H1 (cell line): ENCODE measurements at regions not wholly inside any gene's neighbourhood (a gene's known extent, or its start where the extent isn't known, plus 50 kb on each side); places are given as distances from the start of the nearest gene placed in this dataset.

Experiments
- CTCF ChIA-PET: fragments of 300-600 bp; sonication (Branson Sonifier 250); formaldehyde crosslinking; loops from one replicate; lab custom pipeline; 2021; ENCODE audit not compliant: partially characterized antibody; lab: Charles Lee
- POLR2A ChIA-PET: fragments of 300-600 bp; sonication (Branson Sonifier 250); formaldehyde crosslinking; loops from one replicate; lab custom pipeline; 2021; ENCODE audit warnings: inconsistent platforms; ENCODE audit not compliant: partially characterized antibody; lab: Charles Lee
- DNase-seq, 2 experiments: peaks; one replicate each; pipeline versions ENCODE4 v3.0.0 to v3.0.0-alpha.2; 2010 to 2022; ENCODE audit warnings: low spot score in 2 of 2, low read depth in 1 of 2, mixed read lengths in 1 of 2
- FAIRE-seq: peaks from 2 replicates; lab custom pipeline; 2011; peaks lifted over from hg19 to GRCh38; lab: Jason Lieb, UNC
- H2AFZ ChIP-seq: 2 replicates; pipeline ENCODE4 v1.8.1; 2012; ENCODE audit warnings: low read length, inconsistent platforms
- H2AK5ac ChIP-seq: 2 replicates; pipeline ENCODE4 v1.6.1; 2013; ENCODE audit warnings: low read depth, low read length
- H2BK120ac ChIP-seq: replicated peaks from 2 replicates; pipeline ENCODE3; 2013; ENCODE audit warnings: low read depth, low read length, inconsistent platforms
- H2BK12ac ChIP-seq: 2 replicates; pipeline ENCODE4 v1.6.1; 2013; ENCODE audit warnings: low read depth, low read length
- H2BK15ac ChIP-seq: 2 replicates; pipeline ENCODE4 v1.6.1; 2013; ENCODE audit warnings: low read length
- H2BK20ac ChIP-seq: 2 replicates; pipeline ENCODE4 v1.6.1; 2013; ENCODE audit warnings: low read length
- H2BK5ac ChIP-seq: 2 replicates; pipeline ENCODE4 v1.6.1; 2013; ENCODE audit warnings: low read depth, low read length
- H3K14ac ChIP-seq: 2 replicates; pipeline ENCODE4 v1.6.1; 2013; ENCODE audit warnings: inconsistent platforms; ENCODE audit not compliant: insufficient read length
- H3K18ac ChIP-seq: 2 replicates; pipeline ENCODE4 v1.6.1; 2013; ENCODE audit warnings: low read length; ENCODE audit errors: extremely low read depth
- H3K23ac ChIP-seq: 2 replicates; pipeline ENCODE4 v1.6.1; 2013; ENCODE audit warnings: inconsistent platforms; ENCODE audit not compliant: insufficient read length
- H3K23me2 ChIP-seq: 2 replicates; pipeline ENCODE4 v1.6.1; 2013; ENCODE audit warnings: low read depth, low read length
- H3K27ac ChIP-seq: 2 replicates; pipeline ENCODE4 v1.6.1; 2011; ENCODE audit warnings: low read depth, low read length, inconsistent platforms
- H3K27me3 ChIP-seq, 4 experiments: replicated peaks in 1 of 4; 1 replicate in 1 of 4; 2 replicates in 3 of 4; pipeline versions ENCODE4 v1.6.1 to v1.8.1; 2011 to 2013; ENCODE audit warnings: low read length in 3 of 4, mild to moderate bottlenecking in 3 of 4, inconsistent platforms in 2 of 4, mixed read lengths in 2 of 4, moderate library complexity in 1 of 4; ENCODE audit not compliant: control insufficient read depth in 3 of 4, insufficient read depth in 3 of 4; ENCODE audit errors: extremely low read depth in 1 of 4
- H3K36me3 ChIP-seq, 4 experiments: 2 replicates each; pipeline versions ENCODE4 v1.6.1 to v1.8.1; 2011 to 2013; ENCODE audit warnings: mild to moderate bottlenecking in 4 of 4, low read length in 3 of 4, moderate library complexity in 2 of 4, control low read depth in 1 of 4, inconsistent platforms in 1 of 4; ENCODE audit not compliant: insufficient read depth in 4 of 4, control insufficient read depth in 2 of 4
- H3K4ac ChIP-seq: replicated peaks from 2 replicates; pipeline ENCODE3; 2013; ENCODE audit warnings: low read length, low read depth, mixed read lengths, inconsistent platforms; ENCODE audit not compliant: insufficient read length
- H3K4me1 ChIP-seq, 4 experiments: replicated peaks in 1 of 4; 1 replicate in 1 of 4; 2 replicates in 3 of 4; pipeline versions ENCODE4 v1.6.1 to v1.8.1; 2011 to 2013; ENCODE audit warnings: low read length in 3 of 4, inconsistent platforms in 2 of 4, mixed read lengths in 1 of 4; ENCODE audit not compliant: insufficient read depth in 4 of 4, control insufficient read depth in 3 of 4
- H3K4me2 ChIP-seq, 2 experiments: 2 replicates each; pipeline versions ENCODE4 v1.6.1 to v1.8.1; 2011 to 2013; ENCODE audit warnings: low read depth in 2 of 2, low read length in 2 of 2, control low read depth in 1 of 2, inconsistent platforms in 1 of 2, mild to moderate bottlenecking in 1 of 2; ENCODE audit not compliant: insufficient read depth in 1 of 2
- H3K4me3 ChIP-seq, 4 experiments: fragments of 200-600, 300-600 bp in 1 of 4; sonication (generic), shearing (Covaris generic), sonication (Bioruptor Twin) in 1 of 4; 2 replicates each; pipeline versions ENCODE4 v1.5.1 to v1.8.1; 2011 to 2016; ENCODE audit warnings: low read length in 4 of 4, low read depth in 3 of 4, control low read depth in 2 of 4, inconsistent platforms in 2 of 4, mild to moderate bottlenecking in 2 of 4, mixed read lengths in 1 of 4, moderate library complexity in 1 of 4; ENCODE audit not compliant: insufficient read depth in 2 of 4; ENCODE audit errors: extremely low read depth in 1 of 4
- H3K56ac ChIP-seq: replicated peaks from 2 replicates; pipeline ENCODE3; 2013; ENCODE audit warnings: low read depth, mild to moderate bottlenecking, mixed read lengths, low read length, inconsistent platforms; ENCODE audit not compliant: insufficient read length
- H3K79me1 ChIP-seq: 2 replicates; pipeline ENCODE4 v1.6.1; 2013; ENCODE audit warnings: low read depth, low read length, control low read depth
- H3K79me2 ChIP-seq, 2 experiments: 2 replicates each; pipeline versions ENCODE4 v1.6.1 to v1.8.1; 2012 to 2013; ENCODE audit warnings: low read length in 2 of 2, mild to moderate bottlenecking in 2 of 2, inconsistent platforms in 1 of 2; ENCODE audit not compliant: insufficient read depth in 2 of 2, control insufficient read depth in 1 of 2
- H3K9ac ChIP-seq, 4 experiments: replicated peaks in 1 of 4; 1 replicate in 1 of 4; 2 replicates in 3 of 4; pipeline versions ENCODE4 v1.6.1 to v1.8.1; 2011 to 2013; ENCODE audit warnings: low read depth in 3 of 4, low read length in 3 of 4, control low read depth in 2 of 4, mild to moderate bottlenecking in 2 of 4, moderate library complexity in 2 of 4, inconsistent platforms in 1 of 4; ENCODE audit errors: extremely low read depth in 1 of 4
- H3K9me3 ChIP-seq, 2 experiments: 2 replicates each; pipeline versions ENCODE4 v1.6.1 to v1.8.1; 2012 to 2013; ENCODE audit warnings: mild to moderate bottlenecking in 2 of 2, moderate library complexity in 2 of 2, control low read depth in 1 of 2, inconsistent platforms in 1 of 2, low read depth in 1 of 2, low read length in 1 of 2, mixed read lengths in 1 of 2; ENCODE audit not compliant: insufficient read depth in 2 of 2
- H4K20me1 ChIP-seq, 2 experiments: replicated peaks in 1 of 2; 2 replicates each; pipeline versions ENCODE3 to v1.8.1; 2011 to 2013; ENCODE audit warnings: inconsistent platforms in 2 of 2, low read length in 2 of 2, mild to moderate bottlenecking in 1 of 2; ENCODE audit not compliant: insufficient read depth in 2 of 2, control insufficient read depth in 1 of 2
- H4K5ac ChIP-seq: 2 replicates; pipeline ENCODE4 v1.6.1; 2013; ENCODE audit warnings: low read length, low read depth, mixed read lengths, inconsistent platforms; ENCODE audit not compliant: insufficient read length
- H4K8ac ChIP-seq: 2 replicates; pipeline ENCODE4 v1.8.0; 2013; ENCODE audit warnings: mild to moderate bottlenecking, moderate library complexity, low read length, inconsistent platforms; ENCODE audit not compliant: insufficient read depth; ENCODE audit errors: extremely low read depth
- H4K91ac ChIP-seq: replicated peaks from 2 replicates; pipeline ENCODE3; 2013; ENCODE audit warnings: low read length, mixed read lengths, inconsistent platforms; ENCODE audit not compliant: insufficient read length
- BACH1 ChIP-seq: IDR thresholded peaks from 2 replicates; pipeline ENCODE4 v1.6.1; 2012; ENCODE audit warnings: low read length, improper control_type of control experiment
- BRCA1 ChIP-seq: IDR thresholded peaks from 2 replicates; pipeline ENCODE4 v1.6.1; 2012; ENCODE audit warnings: low read depth, low read length, improper control_type of control experiment
- FOSL1 ChIP-seq: IDR thresholded peaks from 2 replicates; pipeline ENCODE4 v1.6.1; 2011; ENCODE audit warnings: mild to moderate bottlenecking, low read depth, low read length, moderate library complexity; ENCODE audit not compliant: insufficient read depth
- JUN ChIP-seq: IDR thresholded peaks from 2 replicates; pipeline ENCODE4 v1.6.1; 2011; ENCODE audit warnings: low read depth, mild to moderate bottlenecking, improper control_type of control experiment, low read length
- KDM5A ChIP-seq: fragments of 200-600 bp; IDR thresholded peaks from 2 replicates; pipeline ENCODE4 v1.7.1; 2012; ENCODE audit warnings: mild to moderate bottlenecking, low read length, inconsistent platforms, mixed read lengths
- NRF1 ChIP-seq: IDR thresholded peaks from 2 replicates; pipeline ENCODE4 v1.6.1; 2011; ENCODE audit warnings: mild to moderate bottlenecking, low read depth, low read length, improper control_type of control experiment
- PHF8 ChIP-seq: fragments of 200-600 bp; sonication (generic); conservative IDR thresholded peaks from 2 replicates; pipeline ENCODE4 v1.7.1; 2012; ENCODE audit warnings: low read depth, mild to moderate bottlenecking, inconsistent platforms, low read length, moderate library complexity
- RNF2 ChIP-seq: fragments of 200-900, 300-1000 bp; sonication (generic); IDR thresholded peaks from 2 replicates; pipeline ENCODE4 v1.7.1; 2016; ENCODE audit warnings: borderline replicate concordance, low read depth, mild to moderate bottlenecking, antibody characterized with exemption, low read length; ENCODE audit not compliant: poor library complexity, severe bottlenecking; ENCODE audit errors: missing control alignments
- SIN3A ChIP-seq, 2 experiments: IDR thresholded peaks in 1 of 2; conservative IDR thresholded peaks in 1 of 2; 2 replicates each; pipeline ENCODE4 v1.6.1; 2011 to 2012; ENCODE audit warnings: low read length in 2 of 2, improper control_type of control experiment in 1 of 2, low read depth in 1 of 2, mild to moderate bottlenecking in 1 of 2
- SIRT6 ChIP-seq: IDR thresholded peaks from one replicate; pipeline ENCODE4 v1.7.1; 2012; ENCODE audit warnings: low read length, inconsistent platforms
- SP2 ChIP-seq: IDR thresholded peaks from 2 replicates; pipeline ENCODE4 v1.6.1; 2012; ENCODE audit warnings: mild to moderate bottlenecking, low read length, inconsistent platforms
- TBP ChIP-seq: IDR thresholded peaks from 2 replicates; pipeline ENCODE4 v1.6.1; 2011; ENCODE audit warnings: low read depth, low read length, improper control_type of control experiment
- YY1 ChIP-seq: IDR thresholded peaks from 2 replicates; pipeline ENCODE4 v1.6.1; 2011; ENCODE audit warnings: low read depth, mild to moderate bottlenecking, low read length
- WGBS, 2 experiments: shearing (Covaris generic) in 1 of 2; methylation state at CpG; one replicate each; pipeline versions ENCODE4 v1.1.6 to v1.1.7; 2013 to 2015; ENCODE audit warnings: low lambda C conversion rate in 2 of 2, mixed read lengths in 2 of 2, inconsistent platforms in 1 of 2, low coverage in 1 of 2, missing lambda C conversion rate in 1 of 2; ENCODE audit not compliant: insufficient replicate concordance in 2 of 2, insufficient coverage in 1 of 2, insufficient read length in 1 of 2; ENCODE audit errors: extremely low coverage in 1 of 2, missing lambda C conversion rate in 1 of 2; 5-methylcytosine and 5-hydroxymethylcytosine counted together

GRCh38 chrX:55379396-55379795 lies 72.5 kb upstream of the MAGEH1 start:
- no peak for FAIRE-seq
- H2BK5ac ChIP-seq = no peak overlapping the region
- H2AK5ac ChIP-seq = no peak overlapping the region
- 100% methylated on average over 2 of the region's 3 CpGs; no CpG with 5 or more reads in 1 of the 2 experiments for WGBS, 2 experiments
- no peak overlapping the region for H3K4me2 ChIP-seq
- no peak overlapping the region for H2BK15ac ChIP-seq
- H4K91ac ChIP-seq = no peak overlapping the region
- peaks cover 11 to 20% of the 10 kb centered on the region in 2 experiments; a peak in 3 of 4 replicates for H3K9me3 ChIP-seq
- H3K56ac ChIP-seq = no peak overlapping the region
- no peak overlapping the region for H2BK12ac ChIP-seq
- DNase-seq = no peak
- H3K4me1 ChIP-seq = no peaks in the 10 kb centered on the region
- no peaks in the 10 kb centered on the region for H3K23me2 ChIP-seq
- CTCF ChIA-PET = no interaction called here
- no peak overlapping the region for H3K23ac ChIP-seq
- H3K79me1 ChIP-seq = no peaks in the 10 kb centered on the region
- H2BK20ac ChIP-seq = no peak overlapping the region
- H3K9ac ChIP-seq = no peak overlapping the region
- no peaks in the 10 kb centered on the region for H4K20me1 ChIP-seq
- no peak overlapping the region for H3K27ac ChIP-seq
- no peaks in the 10 kb centered on the region for H3K27me3 ChIP-seq
- no peaks in the 10 kb centered on the region for H3K79me2 ChIP-seq
- H4K5ac ChIP-seq = no peak overlapping the region
- H4K8ac ChIP-seq = no peak overlapping the region
- no peak overlapping the region for H3K4ac ChIP-seq
- no peak overlapping the region for H3K4me3 ChIP-seq
- no peaks in the 10 kb centered on the region for H3K36me3 ChIP-seq
- H2AFZ ChIP-seq = no peak overlapping the region
- no peak overlapping the region for H3K14ac ChIP-seq
- no peak overlapping the region for H2BK120ac ChIP-seq
- POLR2A ChIA-PET = no interaction called here
- H3K18ac ChIP-seq = no peak overlapping the region
- TF ChIP-seq SIRT6 (no peak), BACH1 (no peak), NRF1 (no peak), RNF2 (no peak), SP2 (no peak), TBP (no peak), JUN (no peak), YY1 (no peak), SIN3A (conservative IDR thresholded peaks at IDR 0.05 in 1 of 2, IDR thresholded peaks at IDR 0.05 in 1 of 2; ENCODE audit: low read depth in 1 of 2, low read length in 2 of 2) (no peak), BRCA1 (no peak), PHF8 (no peak), FOSL1 (no peak), KDM5A (no peak)
